RWPE1 (cell line): ENCODE measurements at regions not wholly inside any gene's neighbourhood (a gene's known extent, or its start where the extent isn't known, plus 50 kb on each side); places are given as distances from the start of the nearest gene placed in this dataset.

Experiments used
- CTCF ChIA-PET: fragments of 350-600 bp; sonication (Branson Sonifier 250); formaldehyde crosslinking; extraction: SDS; loops from one replicate; lab custom pipeline; 2021; lab: Yijun Ruan, JAX
- POLR2A ChIA-PET: fragments of 400-600 bp; formaldehyde crosslinking; extraction: SDS; loops from one replicate; lab custom pipeline; 2020; ENCODE audit warnings: antibody characterized with exemption; ENCODE audit not compliant: low non-redundant PET; lab: Yijun Ruan, JAX
- DNase-seq: peaks from one replicate; pipeline ENCODE4 v3.0.0; 2012; ENCODE audit warnings: low spot score
- H3K27ac ChIP-seq: fragments of 450-650 bp; 2 replicates; pipeline ENCODE4 v1.5.1; 2017
- TF ChIP-seq, protein P1 (sequence below): fragments of 450-650 bp; conservative IDR thresholded peaks from 2 replicates; pipeline ENCODE4 v1.5.1; 2017; ENCODE audit warnings: low read depth, mild to moderate bottlenecking

DNA sequence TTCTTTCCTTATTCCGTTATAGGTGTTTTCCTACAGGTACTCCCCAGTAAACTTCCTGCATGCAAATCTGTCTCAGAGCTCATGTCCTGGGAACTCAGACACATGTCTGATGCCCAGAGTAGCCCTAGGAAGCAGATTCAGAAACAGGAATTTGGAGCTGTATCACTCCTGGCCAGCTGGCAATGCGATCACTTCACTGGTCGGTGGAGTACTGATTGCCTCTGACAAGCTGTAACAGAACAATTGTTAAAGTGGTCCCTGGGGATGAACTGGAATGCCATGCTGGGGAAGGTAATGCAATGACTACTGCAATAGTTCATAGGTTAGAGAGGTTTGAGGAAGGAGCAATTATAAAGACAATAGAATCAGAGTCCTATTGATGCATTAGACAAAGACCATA is 131.6 kb upstream of the DOCK10 start:
- POLR2A ChIA-PET = no interaction called here
- no peak for DNase-seq
- CTCF ChIA-PET = interaction anchor here (0.6 kb wide), 1 partner anchor 50 kb away, joined by 5 read pairs; no protein-coding TSS in a partner anchor
- TF ChIP-seq, protein P1, sequence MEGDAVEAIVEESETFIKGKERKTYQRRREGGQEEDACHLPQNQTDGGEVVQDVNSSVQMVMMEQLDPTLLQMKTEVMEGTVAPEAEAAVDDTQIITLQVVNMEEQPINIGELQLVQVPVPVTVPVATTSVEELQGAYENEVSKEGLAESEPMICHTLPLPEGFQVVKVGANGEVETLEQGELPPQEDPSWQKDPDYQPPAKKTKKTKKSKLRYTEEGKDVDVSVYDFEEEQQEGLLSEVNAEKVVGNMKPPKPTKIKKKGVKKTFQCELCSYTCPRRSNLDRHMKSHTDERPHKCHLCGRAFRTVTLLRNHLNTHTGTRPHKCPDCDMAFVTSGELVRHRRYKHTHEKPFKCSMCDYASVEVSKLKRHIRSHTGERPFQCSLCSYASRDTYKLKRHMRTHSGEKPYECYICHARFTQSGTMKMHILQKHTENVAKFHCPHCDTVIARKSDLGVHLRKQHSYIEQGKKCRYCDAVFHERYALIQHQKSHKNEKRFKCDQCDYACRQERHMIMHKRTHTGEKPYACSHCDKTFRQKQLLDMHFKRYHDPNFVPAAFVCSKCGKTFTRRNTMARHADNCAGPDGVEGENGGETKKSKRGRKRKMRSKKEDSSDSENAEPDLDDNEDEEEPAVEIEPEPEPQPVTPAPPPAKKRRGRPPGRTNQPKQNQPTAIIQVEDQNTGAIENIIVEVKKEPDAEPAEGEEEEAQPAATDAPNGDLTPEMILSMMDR = no peak
- no peak overlapping the region for H3K27ac ChIP-seq

DNA sequence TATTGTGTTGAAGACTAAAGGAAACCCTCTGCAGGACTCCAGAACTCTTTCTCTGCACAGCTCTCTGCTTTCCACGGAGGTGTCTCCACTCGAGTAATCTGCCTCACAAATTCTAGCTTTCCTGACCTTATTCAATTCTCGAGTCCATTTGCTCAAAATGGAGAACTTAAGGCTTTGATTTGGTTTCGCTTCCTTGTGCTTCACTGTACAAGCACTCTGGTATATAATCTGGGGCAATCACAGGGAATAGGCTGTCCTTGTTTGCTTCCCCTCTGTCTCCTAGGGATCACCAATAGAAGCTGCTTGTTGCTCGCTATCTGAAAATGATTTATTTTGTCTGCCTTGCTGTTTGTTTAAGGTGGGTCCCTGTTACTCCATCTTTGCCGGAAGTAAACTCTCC is 129.1 kb upstream of the DOCK10 start:
- TF ChIP-seq, protein P1 = no peak
- ChIA-PET CTCF (interaction anchor here (0.8 kb wide), 1 partner anchor 535 kb away, joined by 6 read pairs; no protein-coding TSS in a partner anchor), POLR2A (no interaction called here)
- DNase-seq = no peak
- H3K27ac ChIP-seq = no peak overlapping the region

DNA sequence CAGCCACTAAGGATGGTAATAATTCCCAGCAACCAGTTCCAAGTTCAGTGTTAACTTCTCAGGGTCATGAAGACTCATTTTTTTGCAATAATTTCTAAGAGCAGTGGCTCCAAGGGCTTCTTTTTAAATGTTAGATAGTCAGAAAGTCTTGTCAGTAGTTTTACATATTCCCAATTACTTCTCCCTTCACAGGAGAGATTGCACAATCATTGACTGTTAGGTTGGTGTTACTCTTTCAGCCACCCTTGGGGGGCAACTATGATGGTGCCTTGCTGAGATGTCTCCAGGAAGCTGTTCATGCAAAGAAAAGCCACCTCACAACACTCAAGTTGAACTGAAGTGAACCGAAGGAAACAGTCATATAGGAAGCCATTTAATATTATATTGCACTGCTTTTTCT is 127.9 kb upstream of the DOCK10 start:
- POLR2A ChIA-PET = no interaction called here
- TF ChIP-seq, protein P1 = no peak
- no peak for DNase-seq
- CTCF ChIA-PET = no interaction called here
- no peak overlapping the region for H3K27ac ChIP-seq

DNA sequence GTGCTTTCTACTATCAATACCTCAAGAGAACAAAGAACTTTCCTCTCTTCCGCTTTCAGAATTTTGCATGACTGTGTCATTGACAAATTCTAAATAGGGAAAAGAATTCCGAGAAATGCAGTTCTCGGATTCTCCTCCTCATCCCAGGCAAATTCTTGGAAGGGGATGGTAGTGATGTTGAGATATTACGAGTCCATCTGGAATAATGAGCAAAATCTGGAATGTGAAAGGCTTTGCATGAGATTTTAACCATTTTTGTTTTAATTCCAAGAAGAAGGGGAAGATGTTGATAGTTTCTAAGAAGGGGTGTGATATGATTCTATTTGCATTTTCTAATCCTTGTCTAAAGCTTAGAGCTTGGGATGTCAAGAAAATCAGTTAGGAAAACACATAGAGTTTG is 127.1 kb upstream of the DOCK10 start:
- POLR2A ChIA-PET = no interaction called here
- CTCF ChIA-PET = no interaction called here
- TF ChIP-seq, protein P1 = no peak
- DNase-seq = no peak
- no peak overlapping the region for H3K27ac ChIP-seq

DNA sequence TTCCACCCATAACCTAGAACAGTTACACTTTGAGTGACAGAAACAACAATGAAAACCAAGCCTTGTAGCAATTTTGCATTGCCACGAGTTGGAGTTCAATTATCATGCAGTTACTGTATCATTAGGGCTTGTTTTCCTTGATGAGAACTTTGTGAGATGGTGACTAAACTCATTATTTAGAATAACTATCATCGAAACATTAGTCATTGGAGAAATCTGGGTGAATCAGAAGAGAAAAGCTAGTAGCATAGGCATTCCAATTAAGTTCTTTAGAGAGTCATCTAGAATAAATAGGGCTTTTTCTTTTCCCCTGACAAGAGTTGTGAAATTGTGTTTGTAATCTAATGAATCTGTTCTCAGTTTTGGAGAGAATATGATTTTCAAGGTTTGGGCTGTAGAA is 122.8 kb upstream of the DOCK10 start:
- H3K27ac ChIP-seq = no peak overlapping the region
- peak; percentile 2 for DNase-seq
- TF ChIP-seq, protein P1 = no peak
- ChIA-PET POLR2A (no interaction called here), CTCF (no interaction called here)

DNA sequence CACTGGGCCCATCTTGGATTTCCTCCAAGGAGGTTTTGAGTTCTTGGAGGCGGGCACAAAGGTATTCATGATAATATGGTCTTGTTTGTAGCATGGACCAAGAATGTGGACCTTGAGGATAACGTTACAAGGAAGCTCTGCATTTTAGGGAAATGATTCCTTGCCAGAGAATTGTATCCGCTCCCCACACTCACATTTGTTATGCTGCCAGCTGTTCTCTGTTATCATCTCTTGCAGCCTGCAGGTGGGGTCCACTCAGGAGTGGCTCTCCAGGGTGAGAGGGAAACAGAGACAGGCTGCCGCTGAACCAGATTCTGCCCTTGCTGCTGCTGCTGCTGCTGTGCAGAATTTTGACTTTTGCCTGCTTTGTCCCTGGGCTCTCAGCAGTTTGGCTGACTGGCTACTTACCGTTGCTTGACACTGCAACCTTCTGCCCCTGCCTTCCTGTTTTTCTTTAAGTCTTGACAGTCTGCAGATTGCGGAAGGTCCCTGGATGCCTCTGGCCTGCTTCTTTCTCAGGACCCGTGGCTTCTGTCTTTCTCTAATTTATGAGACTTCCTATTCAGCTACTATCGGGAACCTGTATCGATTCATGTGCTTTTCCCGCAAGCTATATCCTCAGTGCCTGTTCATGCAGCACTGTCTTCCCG is 122.3 kb upstream of the DOCK10 start:
- no peak overlapping the region for H3K27ac ChIP-seq
- TF ChIP-seq, protein P1 = no peak
- no peak for DNase-seq
- CTCF ChIA-PET = no interaction called here
- POLR2A ChIA-PET = no interaction called here
